IMR-90 (cell line): ENCODE measurements at regions not wholly inside any gene's neighbourhood (a gene's known extent, or its start where the extent isn't known, plus 50 kb on each side); places are given as distances from the start of the nearest gene placed in this dataset.

ENCODE experiments used
- ATAC-seq: fragments of 200-7000 bp; cut with Tn5 transposase; 2 replicates; pipeline ENCODE4 v1.9.1; 2020; ENCODE audit warnings: low read depth, mild to moderate bottlenecking, moderate library complexity
- BruUV-seq: library from RNA; stranded (reverse); fragments of 400-500 nt; replicated peaks from 2 replicates; lab custom pipeline; 2021; lab: Mats Ljungman, UMichigan
- CTCF ChIA-PET: fragments of 300-600 bp; formaldehyde crosslinking; extraction: SDS; loops from one replicate; lab custom pipeline; 2021; ENCODE audit warnings: antibody characterized with exemption; lab: Yijun Ruan, JAX
- POLR2A ChIA-PET: fragments of 300-600 bp; sonication (Branson Sonifier 250); formaldehyde crosslinking; loops from one replicate; lab custom pipeline; 2022; ENCODE audit warnings: antibody characterized with exemption; ENCODE audit not compliant: unreplicated experiment; lab: Charles Lee
- DNase-seq: peaks from one replicate; pipeline ENCODE4 v3.0.0; 2013
- H2AFZ ChIP-seq: replicated peaks from 2 replicates; pipeline ENCODE3; 2013; ENCODE audit warnings: low read length, mild to moderate bottlenecking; ENCODE audit not compliant: poor library complexity
- H2AK5ac ChIP-seq: 2 replicates; pipeline ENCODE4 v1.6.1; 2013; ENCODE audit warnings: low read depth, low read length, inconsistent platforms
- H2AK9ac ChIP-seq: replicated peaks from 2 replicates; pipeline ENCODE3; 2013; ENCODE audit warnings: mild to moderate bottlenecking, low read depth, low read length, moderate library complexity; ENCODE audit not compliant: poor library complexity
- H2BK120ac ChIP-seq: 2 replicates; pipeline ENCODE4 v1.6.1; 2013; ENCODE audit warnings: low read depth, low read length, inconsistent platforms
- H2BK15ac ChIP-seq: 3 replicates; pipeline ENCODE4 v1.6.1; 2013; ENCODE audit warnings: low read depth, low read length, inconsistent platforms
- H2BK20ac ChIP-seq: 2 replicates; pipeline ENCODE4 v1.6.1; 2013; ENCODE audit warnings: low read depth, mild to moderate bottlenecking, inconsistent platforms, low read length, moderate library complexity
- H2BK5ac ChIP-seq: 2 replicates; pipeline ENCODE4 v1.6.1; 2013; ENCODE audit warnings: mild to moderate bottlenecking, low read depth, low read length, inconsistent platforms; ENCODE audit not compliant: poor library complexity, severe bottlenecking
- H3K14ac ChIP-seq: replicated peaks from 2 replicates; pipeline ENCODE4 v1.6.1; 2013; ENCODE audit warnings: low read depth, low read length, inconsistent platforms
- H3K18ac ChIP-seq: 2 replicates; pipeline ENCODE4 v1.6.1; 2013; ENCODE audit warnings: low read depth, low read length, control low read depth
- H3K23ac ChIP-seq: 2 replicates; pipeline ENCODE4 v1.6.1; 2013; ENCODE audit warnings: low read depth, low read length, inconsistent platforms
- H3K27ac ChIP-seq: 2 replicates; pipeline ENCODE4 v1.5.1; 2013; ENCODE audit warnings: mild to moderate bottlenecking, control low read depth, low read length; ENCODE audit not compliant: insufficient read depth
- H3K27me3 ChIP-seq: 2 replicates; pipeline ENCODE4 v1.6.1; 2013; ENCODE audit warnings: low read length; ENCODE audit not compliant: control insufficient read depth, insufficient read depth
- H3K36me3 ChIP-seq: 2 replicates; pipeline ENCODE4 v1.6.1; 2013; ENCODE audit warnings: low read length, mixed read lengths; ENCODE audit not compliant: control insufficient read depth, insufficient read depth
- H3K4ac ChIP-seq: 2 replicates; pipeline ENCODE4 v1.6.1; 2013; ENCODE audit warnings: low read depth, low read length, inconsistent platforms
- H3K4me1 ChIP-seq: 2 replicates; pipeline ENCODE4 v1.6.1; 2013; ENCODE audit warnings: low read length, mixed read lengths; ENCODE audit not compliant: control insufficient read depth, insufficient read depth
- H3K4me2 ChIP-seq: 2 replicates; pipeline ENCODE4 v1.6.1; 2013; ENCODE audit warnings: low read depth, mild to moderate bottlenecking, control low read depth, low read length, moderate library complexity
- H3K4me3 ChIP-seq: 2 replicates; pipeline ENCODE4 v1.5.1; 2013; ENCODE audit warnings: low read depth, mild to moderate bottlenecking, control low read depth, low read length, moderate library complexity; ENCODE audit not compliant: insufficient read depth
- H3K56ac ChIP-seq: 2 replicates; pipeline ENCODE4 v1.6.1; 2013; ENCODE audit warnings: low read length, inconsistent platforms; ENCODE audit not compliant: insufficient read depth; ENCODE audit errors: extremely low read depth
- H3K79me1 ChIP-seq, 2 experiments: 2 replicates each; pipeline ENCODE4 v1.6.1; 2013; ENCODE audit warnings: low read length in 2 of 2, inconsistent platforms in 1 of 2, low read depth in 1 of 2
- H3K9ac ChIP-seq: 2 replicates; pipeline ENCODE4 v1.6.1; 2013; ENCODE audit warnings: low read depth, low read length, control low read depth
- H3K9me1 ChIP-seq: 2 replicates; pipeline ENCODE4 v1.6.1; 2013; ENCODE audit warnings: low read length, inconsistent platforms; ENCODE audit not compliant: insufficient read depth
- H3K9me3 ChIP-seq: 2 replicates; pipeline ENCODE4 v1.6.1; 2013; ENCODE audit warnings: low read length; ENCODE audit not compliant: control insufficient read depth, insufficient read depth
- H4K20me1 ChIP-seq: 2 replicates; pipeline ENCODE4 v1.6.1; 2013; ENCODE audit warnings: low read length, inconsistent platforms; ENCODE audit not compliant: insufficient read depth
- H4K5ac ChIP-seq: 2 replicates; pipeline ENCODE4 v1.6.1; 2013; ENCODE audit warnings: mild to moderate bottlenecking, low read depth, low read length, control low read depth
- H4K8ac ChIP-seq, 2 experiments: 2 replicates each; pipeline ENCODE4 v1.6.1; 2013; ENCODE audit warnings: low read depth in 2 of 2, low read length in 2 of 2, control low read depth in 1 of 2, inconsistent platforms in 1 of 2
- H4K91ac ChIP-seq: 2 replicates; pipeline ENCODE4 v1.6.1; 2013; ENCODE audit warnings: low read depth, low read length, inconsistent platforms; ENCODE audit not compliant: insufficient read depth
- BHLHE40 ChIP-seq: fragments of 150-350 bp; IDR thresholded peaks from 2 replicates; pipeline ENCODE4 v1.6.1; 2016; ENCODE audit warnings: mild to moderate bottlenecking, low read depth, low read length
- ELK1 ChIP-seq: fragments of 150-350 bp; IDR thresholded peaks from 2 replicates; pipeline ENCODE4 v1.6.1; 2016; ENCODE audit warnings: low read depth, mild to moderate bottlenecking, low read length, moderate library complexity, borderline replicate concordance
- FOS ChIP-seq: fragments of 150-350 bp; IDR thresholded peaks from 2 replicates; pipeline ENCODE4 v1.6.1; 2016; ENCODE audit warnings: low read depth, low read length
- MAFK ChIP-seq: IDR thresholded peaks from 2 replicates; pipeline ENCODE4 v1.6.1; 2012; ENCODE audit warnings: low read depth, low read length, improper control_type of control experiment
- MXI1 ChIP-seq: IDR thresholded peaks from 2 replicates; pipeline ENCODE4 v1.6.1; 2012; ENCODE audit warnings: low read depth, mild to moderate bottlenecking, low read length, moderate library complexity, borderline replicate concordance
- NFE2L2 ChIP-seq: fragments of 150-350 bp; IDR thresholded peaks from 2 replicates; pipeline ENCODE4 v1.6.1; 2016; ENCODE audit warnings: low read depth, mild to moderate bottlenecking, low read length
- POLR2A ChIP-seq: IDR thresholded peaks from 2 replicates; pipeline ENCODE4 v1.6.1; 2012; ENCODE audit warnings: mild to moderate bottlenecking, low read depth, low read length
- RAD21 ChIP-seq: IDR thresholded peaks from 2 replicates; pipeline ENCODE4 v1.6.1; 2012; ENCODE audit warnings: low read length, improper control_type of control experiment
- RCOR1 ChIP-seq: IDR thresholded peaks from 2 replicates; pipeline ENCODE4 v1.6.1; 2012; ENCODE audit warnings: mild to moderate bottlenecking, low read length, improper control_type of control experiment; ENCODE audit not compliant: insufficient replicate concordance
- RFX5 ChIP-seq: IDR thresholded peaks from 2 replicates; pipeline ENCODE4 v1.8.0; 2012; ENCODE audit warnings: low read depth, mild to moderate bottlenecking, low read length, moderate library complexity
- SMC3 ChIP-seq: fragments of 150-350 bp; IDR thresholded peaks from 2 replicates; pipeline ENCODE4 v1.6.1; 2016; ENCODE audit warnings: low read depth, mild to moderate bottlenecking, antibody characterized with exemption, low read length, moderate library complexity
- USF2 ChIP-seq: fragments of 150-350 bp; IDR thresholded peaks from 2 replicates; pipeline ENCODE4 v1.6.1; 2017; ENCODE audit warnings: mild to moderate bottlenecking, antibody characterized with exemption, low read length, low read depth
- WGBS, 2 experiments: methylation state at CpG; one replicate each; pipeline versions ENCODE4 v1.1.5 to v1.1.7; 2013; ENCODE audit warnings: missing lambda C conversion rate in 2 of 2; ENCODE audit not compliant: insufficient read length in 1 of 2; ENCODE audit errors: extremely low coverage in 2 of 2; 5-methylcytosine and 5-hydroxymethylcytosine counted together
- dilution Hi-C: fragments of 300-500 bp; cut with HindIII; formaldehyde crosslinking; loops from one replicate; pipeline ENCODE4 v1.14.3; 2018; ENCODE audit warnings: low sequenced_read_pairs; ENCODE audit not compliant: unreplicated experiment
- in situ Hi-C: fragments of 300-500 bp; cut with MboI; formaldehyde crosslinking; loops from 3 replicates; pipeline ENCODE4 v1.14.3; 2019; ENCODE audit warnings: low sequenced_read_pairs, inconsistent platforms, mixed read lengths
- intact Hi-C: fragments of 100-400 bp; cut with micrococcal nuclease; formaldehyde crosslinking; loops from 2 replicates; pipeline ENCODE4 v1.10.0; 2022

- intact Hi-C loops (no loop called here), dilution Hi-C loops (no loop called here)
- no TSS peak for BruUV-seq
Measured at GRCh38 chr3:34207806-34208205, 409.4 kb downstream of the PDCD6IP start.

More at GRCh38 chr3:34207806-34208205, 409.4 kb downstream of the PDCD6IP start:
- Histone ChIP-seq H2BK5ac (no peak overlapping the region), H3K36me3 (no peaks in the 10 kb centered on the region), H3K23ac (no peak overlapping the region), H3K9me1 (no peaks in the 10 kb centered on the region), H2BK15ac (no peak overlapping the region), H3K27me3 (no peaks in the 10 kb centered on the region), H3K4me3 (no peak overlapping the region), H4K91ac (no peak overlapping the region), H3K27ac (no peak overlapping the region), H3K79me1 (no peaks in the 10 kb centered on the region), H4K8ac (no peak overlapping the region), H4K20me1 (no peaks in the 10 kb centered on the region), H2BK20ac (no peak overlapping the region), H2AFZ (no peak overlapping the region), H3K9me3 (no peaks in the 10 kb centered on the region), H3K4me2 (no peak overlapping the region), H3K18ac (no peak overlapping the region), H3K14ac (no peak overlapping the region), H4K5ac (no peak overlapping the region), H2AK5ac (no peak overlapping the region), H2AK9ac (no peak overlapping the region), H2BK120ac (no peak overlapping the region), H3K9ac (no peak overlapping the region), H3K4me1 (no peaks in the 10 kb centered on the region), H3K4ac (no peak overlapping the region), H3K56ac (no peak overlapping the region)
- ATAC-seq (no peak), DNase-seq (no peak)
- WGBS, 2 experiments = no CpG with 5 or more reads among the region's 1 CpG
- CTCF ChIA-PET = no interaction called here
- POLR2A ChIA-PET = no interaction called here
- in situ Hi-C loops = no loop called here
- TF ChIP-seq POLR2A = no peak
- no peak for TF ChIP-seq RFX5
- TF ChIP-seq SMC3 = no peak
- TF ChIP-seq MAFK = no peak
- TF ChIP-seq ELK1 = no peak
- no peak for TF ChIP-seq USF2
- TF ChIP-seq BHLHE40 = no peak
- TF ChIP-seq RCOR1 = no peak
- no peak for TF ChIP-seq RAD21
- TF ChIP-seq NFE2L2 = no peak
- no peak for TF ChIP-seq MXI1
- no peak for TF ChIP-seq FOS
